OCI-LY7 (cell line): ENCODE measurements at regions not wholly inside any gene's neighbourhood (a gene's known extent, or its start where the extent isn't known, plus 50 kb on each side); places are given as distances from the start of the nearest gene placed in this dataset.
A peak's percentile ranks its signal among the peaks of the same experiment; 100 is the strongest.

Experiments
- BruUV-seq: library from RNA; stranded (reverse); fragments of 400-500 nt; replicated peaks from 2 replicates; lab custom pipeline; 2021; lab: Mats Ljungman, UMichigan
- CTCF ChIA-PET: fragments of 300-600 bp; sonication (Branson Sonifier 250); formaldehyde crosslinking; loops from one replicate; lab custom pipeline; 2022; ENCODE audit warnings: antibody characterized with exemption; ENCODE audit not compliant: unreplicated experiment; lab: Charles Lee
- POLR2A ChIA-PET: fragments of 300-600 bp; sonication (Branson Sonifier 250); formaldehyde crosslinking; loops from one replicate; lab custom pipeline; 2022; ENCODE audit warnings: antibody characterized with exemption; lab: Charles Lee
- DNase-seq: peaks from one replicate; pipeline ENCODE4 v3.0.0-alpha.2; 2015; ENCODE audit warnings: low spot score
- H2AFZ ChIP-seq: fragments of 200-600 bp; sonication (generic), shearing (Covaris generic); 2 replicates; pipeline ENCODE4 v1.6.1; 2014; ENCODE audit warnings: mild to moderate bottlenecking, antibody characterized with exemption, low read length, moderate library complexity
- H3K27ac ChIP-seq: fragments of 200-600 bp; sonication (generic); 2 replicates; pipeline ENCODE4 v1.5.1; 2014; ENCODE audit warnings: mixed run types, low read depth, mild to moderate bottlenecking, moderate library complexity, low read length, inconsistent platforms; ENCODE audit not compliant: poor library complexity, severe bottlenecking
- H3K36me3 ChIP-seq: fragments of 200-600 bp; sonication (generic); 2 replicates; pipeline ENCODE4 v1.6.1; 2014; ENCODE audit warnings: mild to moderate bottlenecking, antibody characterized with exemption, low read length, moderate library complexity, mixed read lengths; ENCODE audit not compliant: insufficient read depth
- H3K4me1 ChIP-seq: fragments of 200-600 bp; sonication (generic); 2 replicates; pipeline ENCODE4 v1.5.1; 2014; ENCODE audit warnings: mild to moderate bottlenecking, low read length; ENCODE audit not compliant: insufficient read depth, poor library complexity, severe bottlenecking
- H3K4me2 ChIP-seq: fragments of 200-600 bp; sonication (generic); 2 replicates; pipeline ENCODE4 v1.6.1; 2014; ENCODE audit warnings: mild to moderate bottlenecking, low read length
- H3K4me3 ChIP-seq: fragments of 200-600 bp; sonication (generic); 2 replicates; pipeline ENCODE4 v1.5.1; 2014; ENCODE audit warnings: mild to moderate bottlenecking, low read depth, low read length; ENCODE audit not compliant: poor library complexity, severe bottlenecking
- H3K79me2 ChIP-seq: fragments of 200-600 bp; sonication (generic); 2 replicates; pipeline ENCODE4 v1.6.1; 2016; ENCODE audit warnings: low read depth, mild to moderate bottlenecking, low read length, moderate library complexity, mixed read lengths; ENCODE audit not compliant: insufficient read depth
- H3K9me2 ChIP-seq: fragments of 200-600 bp; sonication (generic); 2 replicates; pipeline ENCODE4 v1.6.1; 2016; ENCODE audit warnings: mild to moderate bottlenecking, low read length, mixed read lengths; ENCODE audit not compliant: insufficient read depth
- H3K9me3 ChIP-seq: fragments of 200-600 bp; sonication (generic); 2 replicates; pipeline ENCODE4 v1.6.1; 2014; ENCODE audit warnings: mild to moderate bottlenecking, mixed run types, low read length, mixed read lengths
- H4K20me1 ChIP-seq: fragments of 200-600 bp; sonication (generic); 2 replicates; pipeline ENCODE4 v1.6.1; 2014; ENCODE audit warnings: mild to moderate bottlenecking, antibody characterized with exemption, low read length, moderate library complexity, mixed read lengths; ENCODE audit not compliant: insufficient read depth
- EZH2phosphoT487 ChIP-seq: fragments of 200-600 bp; sonication (generic); IDR thresholded peaks from 2 replicates; pipeline ENCODE4 v1.6.1; 2018; ENCODE audit warnings: low read depth, borderline replicate concordance, mild to moderate bottlenecking, mixed run types, antibody characterized with exemption, low read length, moderate library complexity, mixed read lengths
- intact Hi-C: fragments of 100-400 bp; cut with micrococcal nuclease; formaldehyde crosslinking; loops from one replicate; pipeline ENCODE4 v1.10.0; 2022; ENCODE audit not compliant: unreplicated experiment
- TF ChIP-seq, protein P1 (sequence below): fragments of 200-600 bp; sonication (generic); conservative IDR thresholded peaks from 2 replicates; pipeline ENCODE4 v1.5.1; 2014; ENCODE audit warnings: mild to moderate bottlenecking, antibody characterized with exemption, low read length, moderate library complexity, mixed read lengths

DNA sequence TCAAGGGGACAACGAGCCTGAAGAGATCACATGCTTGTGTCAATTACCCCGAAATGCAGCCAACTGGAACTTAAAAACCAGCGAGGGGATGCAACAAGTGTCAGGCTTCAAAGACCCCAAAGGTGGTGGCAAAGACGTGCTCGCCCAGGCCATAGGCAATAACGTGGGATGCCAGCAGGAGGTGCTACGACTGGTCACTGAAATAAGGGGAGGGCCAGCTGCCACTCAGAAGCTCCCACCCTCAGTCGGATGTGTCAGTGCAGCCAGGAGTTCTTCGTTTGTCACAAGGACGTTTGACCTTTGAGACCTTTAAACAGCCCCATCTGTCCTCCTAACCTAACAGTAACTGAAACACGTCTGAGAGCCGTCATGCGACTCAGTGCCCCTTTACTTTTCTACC, 556.8 kb upstream of the PCDH10 start:
- intact Hi-C loops, result no loop called here

DNA sequence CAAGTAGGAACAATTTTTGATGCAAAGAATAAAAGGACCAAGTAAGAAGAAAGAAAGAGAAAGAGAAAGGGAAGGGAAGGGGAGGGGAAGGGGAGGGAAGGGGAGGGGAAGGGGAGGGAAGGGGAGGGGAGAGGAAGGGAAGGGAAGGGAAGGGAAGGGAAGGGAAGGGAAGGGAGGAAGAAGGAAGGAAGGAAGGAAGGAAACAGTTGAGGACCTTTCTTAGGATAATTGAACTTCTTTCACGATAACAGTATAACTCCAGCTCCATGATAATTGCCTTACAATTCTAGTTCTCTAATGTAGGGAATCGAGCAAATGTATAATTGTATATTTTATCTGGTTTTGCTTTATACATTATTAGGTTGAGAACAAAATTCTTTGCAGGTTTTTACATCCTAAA, 556.2 kb upstream of the PCDH10 start:
- Histone ChIP-seq H4K20me1 (no peaks in the 10 kb centered on the region), H3K79me2 (no peaks in the 10 kb centered on the region), H3K4me1 (no peaks in the 10 kb centered on the region), H2AFZ (no peak overlapping the region), H3K36me3 (no peaks in the 10 kb centered on the region), H3K9me2 (no peaks in the 10 kb centered on the region; the same call in 1 of the 2 replicates), H3K27ac (no peak overlapping the region), H3K4me3 (no peak overlapping the region), H3K4me2 (no peak overlapping the region), H3K9me3 (no peaks in the 10 kb centered on the region)
- BruUV-seq, result no TSS peak
- CTCF ChIA-PET, result no interaction called here
- POLR2A ChIA-PET, result no interaction called here
- intact Hi-C loops, result no loop called here
- TF ChIP-seq, protein P1, sequence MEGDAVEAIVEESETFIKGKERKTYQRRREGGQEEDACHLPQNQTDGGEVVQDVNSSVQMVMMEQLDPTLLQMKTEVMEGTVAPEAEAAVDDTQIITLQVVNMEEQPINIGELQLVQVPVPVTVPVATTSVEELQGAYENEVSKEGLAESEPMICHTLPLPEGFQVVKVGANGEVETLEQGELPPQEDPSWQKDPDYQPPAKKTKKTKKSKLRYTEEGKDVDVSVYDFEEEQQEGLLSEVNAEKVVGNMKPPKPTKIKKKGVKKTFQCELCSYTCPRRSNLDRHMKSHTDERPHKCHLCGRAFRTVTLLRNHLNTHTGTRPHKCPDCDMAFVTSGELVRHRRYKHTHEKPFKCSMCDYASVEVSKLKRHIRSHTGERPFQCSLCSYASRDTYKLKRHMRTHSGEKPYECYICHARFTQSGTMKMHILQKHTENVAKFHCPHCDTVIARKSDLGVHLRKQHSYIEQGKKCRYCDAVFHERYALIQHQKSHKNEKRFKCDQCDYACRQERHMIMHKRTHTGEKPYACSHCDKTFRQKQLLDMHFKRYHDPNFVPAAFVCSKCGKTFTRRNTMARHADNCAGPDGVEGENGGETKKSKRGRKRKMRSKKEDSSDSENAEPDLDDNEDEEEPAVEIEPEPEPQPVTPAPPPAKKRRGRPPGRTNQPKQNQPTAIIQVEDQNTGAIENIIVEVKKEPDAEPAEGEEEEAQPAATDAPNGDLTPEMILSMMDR, result no peak
- no peak for TF ChIP-seq EZH2phosphoT487
- no peak for DNase-seq

More for the DNA sequence above, 556.8 kb upstream of the PCDH10 start:
- no peak for DNase-seq
- Histone ChIP-seq H4K20me1 (no peaks in the 10 kb centered on the region), H3K36me3 (no peaks in the 10 kb centered on the region), H2AFZ (no peak overlapping the region), H3K9me2 (no peaks in the 10 kb centered on the region; the same call in 1 of the 2 replicates), H3K79me2 (no peaks in the 10 kb centered on the region), H3K4me3 (no peak overlapping the region), H3K9me3 (no peaks in the 10 kb centered on the region), H3K4me2 (no peak overlapping the region), H3K27ac (no peak overlapping the region), H3K4me1 (no peaks in the 10 kb centered on the region)
- ChIA-PET CTCF (no interaction called here), POLR2A (interaction anchor here (1.4 kb wide), 1 partner anchor 22 kb away, joined by 5 read pairs; no protein-coding TSS in a partner anchor)
- TF ChIP-seq, protein P1, result peak; percentile 55
- no peak for TF ChIP-seq EZH2phosphoT487
- no TSS peak for BruUV-seq

DNA sequence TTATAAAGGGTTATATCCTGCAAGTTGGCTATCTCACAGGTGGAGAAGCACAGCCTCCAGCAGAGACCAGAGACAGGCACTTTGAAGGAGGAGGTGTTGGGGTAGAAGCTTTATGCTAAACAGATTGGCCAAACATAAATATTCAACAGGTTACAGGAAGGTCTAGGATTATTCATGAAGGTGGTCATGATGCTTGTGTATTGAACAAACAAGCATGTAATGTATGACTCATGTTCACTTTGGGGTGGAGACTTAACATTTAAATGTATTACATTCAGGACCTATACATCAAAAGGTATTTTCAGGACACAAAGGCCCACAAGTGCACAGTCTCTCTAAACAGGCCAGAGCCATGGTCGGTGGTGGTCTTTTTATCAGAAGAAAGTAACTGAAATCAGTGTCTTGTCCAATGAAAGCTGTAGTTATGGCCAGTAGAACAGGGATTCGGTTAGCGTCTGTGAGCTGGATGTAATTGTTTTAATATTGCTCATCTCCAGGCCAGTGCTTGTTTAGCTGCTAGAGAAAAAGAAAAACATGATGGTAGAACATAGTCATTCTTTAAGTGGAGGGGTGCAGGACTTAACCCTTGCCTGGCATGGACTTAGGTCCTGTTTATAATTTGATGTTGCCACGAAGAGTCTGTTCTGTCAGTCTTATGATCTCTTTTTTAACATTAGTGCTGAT, 555.2 kb upstream of the PCDH10 start:
- TF ChIP-seq EZH2phosphoT487, result no peak
- TF ChIP-seq, protein P1, result no peak
- intact Hi-C loops, result no loop called here
- no TSS peak for BruUV-seq

More for the DNA sequence above, 555.2 kb upstream of the PCDH10 start:
- H3K4me2 ChIP-seq, result no peak overlapping the region
- H3K9me2 ChIP-seq, result no peaks in the 10 kb centered on the region; the same call in 1 of the 2 replicates
- H3K9me3 ChIP-seq, result no peaks in the 10 kb centered on the region
- H3K27ac ChIP-seq, result no peak overlapping the region
- H3K4me1 ChIP-seq, result no peaks in the 10 kb centered on the region
- H3K79me2 ChIP-seq, result no peaks in the 10 kb centered on the region
- POLR2A ChIA-PET, result interaction anchor here (0.6 kb wide), 1 partner anchor 596 kb away, joined by 3 read pairs; no protein-coding TSS in a partner anchor
- DNase-seq, result no peak
- H3K36me3 ChIP-seq, result no peaks in the 10 kb centered on the region
- CTCF ChIA-PET, result no interaction called here
- H2AFZ ChIP-seq, result no peak overlapping the region
- H4K20me1 ChIP-seq, result no peaks in the 10 kb centered on the region
- H3K4me3 ChIP-seq, result no peak overlapping the region
